ENCODE measurements at regions not wholly inside any gene's neighbourhood (a gene's known extent, or its start where the extent isn't known, plus 50 kb on each side); places are given as distances from the start of the nearest gene placed in this dataset.
"Not testable (repeated sequence)": the region's sequence is repeated elsewhere in the genome, so short reads cannot be mapped to it uniquely, and the experiment has no call there.

GRCh38 chr3:145024700-145025099 lies 1053.1 kb downstream of the DIPK2A start:
- Histone ChIP-seq H3K4me3 (ENCODE audit: low read length) (no peak overlapping the region), H3K9ac (ENCODE audit: low read length) (no peak overlapping the region), H3K79me2 (replicated peaks; ENCODE audit: insufficient read depth, low read length) (no peaks in the 10 kb centered on the region), H4K20me1 (ENCODE audit: insufficient read depth) (no peaks in the 10 kb centered on the region), H3K9me2 (ENCODE audit: insufficient read depth, low read length) (no peaks in the 10 kb centered on the region), H2AFZ (ENCODE audit: low read depth, low read length) (no peak overlapping the region), H3K36me3 (ENCODE audit: insufficient read depth, low read length) (no peaks in the 10 kb centered on the region), H3K27ac (ENCODE audit: low read length) (no peak overlapping the region), H3F3A (ENCODE audit: insufficient read depth, low read length, poor library complexity, severe bottlenecking) (no peaks in the 10 kb centered on the region), H3K9me3 (ENCODE audit: low read length) (no peaks in the 10 kb centered on the region), H3K4me2 (ENCODE audit: low read length) (no peak overlapping the region), H3K27me3 (ENCODE audit: insufficient read depth, low read depth, low read length) (no peaks in the 10 kb centered on the region)
- TF ChIP-seq POLR2AphosphoS5 (IDR thresholded peaks at IDR 0.05) = peak; percentile 57
- TF ChIP-seq EP300 (conservative IDR thresholded peaks at IDR 0.05; ENCODE audit: poor library complexity, severe bottlenecking) = peak; percentile 89
- no peak for TF ChIP-seq RAD21 (conservative IDR thresholded peaks at IDR 0.05)
- no peak for TF ChIP-seq MXI1 (conservative IDR thresholded peaks at IDR 0.05; ENCODE audit: poor library complexity, severe bottlenecking)
- TF ChIP-seq CTCF (IDR thresholded peaks at IDR 0.05; ENCODE audit: poor library complexity, severe bottlenecking) = no peak

DNA sequence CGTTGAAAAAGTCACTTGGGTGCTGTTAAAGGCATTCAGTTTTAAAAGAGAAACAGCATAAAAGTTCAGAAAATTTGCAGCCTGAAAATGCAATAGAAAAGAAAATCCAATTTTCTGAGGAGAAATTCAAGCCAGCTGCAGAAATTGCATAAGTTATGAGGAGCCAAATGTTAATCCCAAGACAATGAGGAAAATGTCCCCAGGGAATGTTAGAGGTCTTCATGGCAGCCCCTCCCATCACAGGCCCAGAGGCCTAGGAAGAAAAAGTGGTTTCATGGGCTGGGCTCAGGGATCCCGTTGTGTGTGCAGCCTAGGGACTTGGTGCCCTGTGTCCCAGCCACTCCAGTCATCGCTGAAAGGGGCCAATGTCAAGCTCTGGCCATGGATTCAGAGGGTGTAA lies 1055.6 kb downstream of the DIPK2A start:
- not testable (repeated sequence) for H3K27me3 ChIP-seq (ENCODE audit: insufficient read depth, low read depth, low read length); H3K4me3 ChIP-seq (ENCODE audit: low read length)

DNA sequence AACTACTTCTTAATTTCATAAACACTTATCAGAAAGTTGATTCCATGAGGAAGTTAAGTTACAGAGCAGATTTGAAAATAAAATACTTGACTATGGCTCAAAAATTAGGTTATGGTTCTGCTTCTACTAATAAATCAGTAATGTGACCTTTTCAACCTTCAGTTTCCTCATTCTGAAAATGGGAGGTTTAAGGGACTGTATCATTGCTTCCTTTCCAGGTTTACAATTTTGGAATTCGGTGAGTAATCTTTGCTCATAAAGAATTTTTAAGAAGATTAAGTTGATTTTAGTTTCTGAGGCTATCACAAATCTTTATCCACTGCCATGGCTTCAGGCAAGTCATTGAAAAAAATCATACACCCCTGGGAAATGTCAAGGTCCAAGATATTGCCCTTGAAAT lies 1061.2 kb downstream of the DIPK2A start:
- no peak overlapping the region for H3K27ac ChIP-seq (ENCODE audit: low read length)
- H3K36me3 ChIP-seq (ENCODE audit: insufficient read depth, low read length) = no peaks in the 10 kb centered on the region
- no peak overlapping the region for H3K9ac ChIP-seq (ENCODE audit: low read length)
- no peak overlapping the region for H3K4me3 ChIP-seq (ENCODE audit: low read length)
- no peak for TF ChIP-seq TAF1 (IDR thresholded peaks at IDR 0.05; ENCODE audit: low read depth)
- TF ChIP-seq EP300 (conservative IDR thresholded peaks at IDR 0.05; ENCODE audit: poor library complexity, severe bottlenecking) = no peak
- no peak for TF ChIP-seq EZH2 (IDR thresholded peaks at IDR 0.05; ENCODE audit: borderline replicate concordance, insufficient read depth, low read length, poor library complexity, severe bottlenecking)
- no peak for TF ChIP-seq RAD21 (conservative IDR thresholded peaks at IDR 0.05)
- TF ChIP-seq SMC3 (conservative IDR thresholded peaks at IDR 0.05; ENCODE audit: poor library complexity) = no peak
- no peak for TF ChIP-seq POLR2AphosphoS5 (IDR thresholded peaks at IDR 0.05)
- TF ChIP-seq CTCF (IDR thresholded peaks at IDR 0.05; ENCODE audit: poor library complexity, severe bottlenecking) = no peak
- TF ChIP-seq, protein P1, sequence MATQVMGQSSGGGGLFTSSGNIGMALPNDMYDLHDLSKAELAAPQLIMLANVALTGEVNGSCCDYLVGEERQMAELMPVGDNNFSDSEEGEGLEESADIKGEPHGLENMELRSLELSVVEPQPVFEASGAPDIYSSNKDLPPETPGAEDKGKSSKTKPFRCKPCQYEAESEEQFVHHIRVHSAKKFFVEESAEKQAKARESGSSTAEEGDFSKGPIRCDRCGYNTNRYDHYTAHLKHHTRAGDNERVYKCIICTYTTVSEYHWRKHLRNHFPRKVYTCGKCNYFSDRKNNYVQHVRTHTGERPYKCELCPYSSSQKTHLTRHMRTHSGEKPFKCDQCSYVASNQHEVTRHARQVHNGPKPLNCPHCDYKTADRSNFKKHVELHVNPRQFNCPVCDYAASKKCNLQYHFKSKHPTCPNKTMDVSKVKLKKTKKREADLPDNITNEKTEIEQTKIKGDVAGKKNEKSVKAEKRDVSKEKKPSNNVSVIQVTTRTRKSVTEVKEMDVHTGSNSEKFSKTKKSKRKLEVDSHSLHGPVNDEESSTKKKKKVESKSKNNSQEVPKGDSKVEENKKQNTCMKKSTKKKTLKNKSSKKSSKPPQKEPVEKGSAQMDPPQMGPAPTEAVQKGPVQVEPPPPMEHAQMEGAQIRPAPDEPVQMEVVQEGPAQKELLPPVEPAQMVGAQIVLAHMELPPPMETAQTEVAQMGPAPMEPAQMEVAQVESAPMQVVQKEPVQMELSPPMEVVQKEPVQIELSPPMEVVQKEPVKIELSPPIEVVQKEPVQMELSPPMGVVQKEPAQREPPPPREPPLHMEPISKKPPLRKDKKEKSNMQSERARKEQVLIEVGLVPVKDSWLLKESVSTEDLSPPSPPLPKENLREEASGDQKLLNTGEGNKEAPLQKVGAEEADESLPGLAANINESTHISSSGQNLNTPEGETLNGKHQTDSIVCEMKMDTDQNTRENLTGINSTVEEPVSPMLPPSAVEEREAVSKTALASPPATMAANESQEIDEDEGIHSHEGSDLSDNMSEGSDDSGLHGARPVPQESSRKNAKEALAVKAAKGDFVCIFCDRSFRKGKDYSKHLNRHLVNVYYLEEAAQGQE (IDR thresholded peaks at IDR 0.05; ENCODE audit: borderline replicate concordance) = no peak
- TF ChIP-seq MXI1 (conservative IDR thresholded peaks at IDR 0.05; ENCODE audit: poor library complexity, severe bottlenecking) = no peak
- H3F3A ChIP-seq (ENCODE audit: insufficient read depth, low read length, poor library complexity, severe bottlenecking) = no peaks in the 10 kb centered on the region
- H3K9me3 ChIP-seq (ENCODE audit: low read length) = no peaks in the 10 kb centered on the region
- no peaks in the 10 kb centered on the region for H3K9me2 ChIP-seq (ENCODE audit: insufficient read depth, low read length)
- no peaks in the 10 kb centered on the region for H3K27me3 ChIP-seq (ENCODE audit: insufficient read depth, low read depth, low read length)
- H2AFZ ChIP-seq (ENCODE audit: low read depth, low read length) = no peak overlapping the region
- H3K4me2 ChIP-seq (ENCODE audit: low read length) = no peak overlapping the region
- no peaks in the 10 kb centered on the region for H4K20me1 ChIP-seq (ENCODE audit: insufficient read depth)
- H3K79me2 ChIP-seq (replicated peaks; ENCODE audit: insufficient read depth, low read length) = no peaks in the 10 kb centered on the region

More for the DNA sequence above, 1055.6 kb downstream of the DIPK2A start:
- H3K9ac ChIP-seq (ENCODE audit: low read length); H3F3A ChIP-seq (ENCODE audit: insufficient read depth, low read length, poor library complexity, severe bottlenecking); H3K79me2 ChIP-seq (replicated peaks; ENCODE audit: insufficient read depth, low read length); H3K4me2 ChIP-seq (ENCODE audit: low read length); H4K20me1 ChIP-seq (ENCODE audit: insufficient read depth); H3K9me2 ChIP-seq (ENCODE audit: insufficient read depth, low read length); H3K27ac ChIP-seq (ENCODE audit: low read length); H2AFZ ChIP-seq (ENCODE audit: low read depth, low read length); H3K9me3 ChIP-seq (ENCODE audit: low read length); H3K36me3 ChIP-seq (ENCODE audit: insufficient read depth, low read length): not testable (repeated sequence)
